ENCODE measurements at regions not wholly inside any gene's neighbourhood (a gene's known extent, or its start where the extent isn't known, plus 50 kb on each side); places are given as distances from the start of the nearest gene placed in this dataset.
A peak's percentile ranks its signal among the peaks of the same experiment; 100 is the strongest.
"Not testable (repeated sequence)": the region's sequence is repeated elsewhere in the genome, so short reads cannot be mapped to it uniquely, and the experiment has no call there.

DNA sequence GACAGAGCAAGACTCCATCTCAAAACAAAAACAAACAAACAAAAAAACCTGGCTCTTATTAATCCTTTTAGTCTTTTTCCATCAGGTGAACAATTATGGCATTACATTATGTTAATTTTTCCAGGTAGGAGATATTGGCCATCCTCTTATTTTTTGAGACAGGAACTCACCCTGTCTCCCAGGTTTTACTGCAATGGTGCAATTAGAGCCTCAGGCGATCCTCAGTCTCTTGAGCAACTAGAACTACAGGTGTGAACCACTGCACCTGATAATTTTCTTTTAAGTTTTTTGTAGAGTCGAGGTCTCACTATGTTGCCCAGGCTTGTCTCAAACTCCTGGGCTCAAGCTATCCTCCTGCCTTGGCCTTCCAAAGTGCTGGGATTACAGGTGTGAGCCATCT lies 732.7 kb upstream of the DEFB115 start:
- not testable (repeated sequence) for H3K4me1 Mint-ChIP-seq; ATAC-seq (replicated peaks); H3K36me3 Mint-ChIP-seq; H3K9me3 Mint-ChIP-seq; DNase-seq; H3K27ac Mint-ChIP-seq; H3K4me3 Mint-ChIP-seq; H3K27me3 Mint-ChIP-seq

- not testable (repeated sequence) for H3K27ac Mint-ChIP-seq; DNase-seq; H3K4me3 Mint-ChIP-seq; ATAC-seq (replicated peaks); H3K9me3 Mint-ChIP-seq; H3K27me3 Mint-ChIP-seq; H3K36me3 Mint-ChIP-seq
- H3K4me1 Mint-ChIP-seq: peaks cover 2 to 11% of the 10 kb centered on the region in 2 donors
These were observed 723.8 kb upstream of the DEFB115 start for GRCh38 chr20:30533653-30534052.

GRCh38 chr20:30537459-30537858 lies 720.0 kb upstream of the DEFB115 start:
- Mint-ChIP-seq H3K4me1 (peaks cover 2 to 11% of the 10 kb centered on the region in 2 donors), H3K4me3 (peak overlapping the region; percentile 61 to 72)
- peak; percentile 65 to 68 for ATAC-seq (replicated peaks)
- H3K9me3 Mint-ChIP-seq, H3K27ac Mint-ChIP-seq, H3K27me3 Mint-ChIP-seq, H3K36me3 Mint-ChIP-seq, DNase-seq: not testable (repeated sequence)

- not testable (repeated sequence) for H3K4me3 Mint-ChIP-seq; H3K36me3 Mint-ChIP-seq; ATAC-seq (replicated peaks); H3K27me3 Mint-ChIP-seq; DNase-seq; H3K27ac Mint-ChIP-seq; H3K9me3 Mint-ChIP-seq; H3K4me1 Mint-ChIP-seq
These were observed 717.0 kb upstream of the DEFB115 start for GRCh38 chr20:30540330-30541069.

GRCh38 chr20:30551236-30551635 lies 706.2 kb upstream of the DEFB115 start:
- not testable (repeated sequence) for H3K36me3 Mint-ChIP-seq; H3K9me3 Mint-ChIP-seq; H3K27ac Mint-ChIP-seq; DNase-seq; H3K27me3 Mint-ChIP-seq; ATAC-seq (replicated peaks); H3K4me3 Mint-ChIP-seq; H3K4me1 Mint-ChIP-seq

GRCh38 chr20:30556797-30557196 lies 700.7 kb upstream of the DEFB115 start:
- not testable (repeated sequence) for H3K27me3 Mint-ChIP-seq; H3K4me1 Mint-ChIP-seq; H3K4me3 Mint-ChIP-seq; H3K27ac Mint-ChIP-seq; H3K36me3 Mint-ChIP-seq; H3K9me3 Mint-ChIP-seq; DNase-seq; ATAC-seq (replicated peaks)

GRCh38 chr20:30565086-30565485 lies 692.4 kb upstream of the DEFB115 start:
- not testable (repeated sequence) for ATAC-seq (replicated peaks); H3K27me3 Mint-ChIP-seq; H3K27ac Mint-ChIP-seq; H3K4me1 Mint-ChIP-seq; H3K4me3 Mint-ChIP-seq; H3K36me3 Mint-ChIP-seq; H3K9me3 Mint-ChIP-seq; DNase-seq

DNA sequence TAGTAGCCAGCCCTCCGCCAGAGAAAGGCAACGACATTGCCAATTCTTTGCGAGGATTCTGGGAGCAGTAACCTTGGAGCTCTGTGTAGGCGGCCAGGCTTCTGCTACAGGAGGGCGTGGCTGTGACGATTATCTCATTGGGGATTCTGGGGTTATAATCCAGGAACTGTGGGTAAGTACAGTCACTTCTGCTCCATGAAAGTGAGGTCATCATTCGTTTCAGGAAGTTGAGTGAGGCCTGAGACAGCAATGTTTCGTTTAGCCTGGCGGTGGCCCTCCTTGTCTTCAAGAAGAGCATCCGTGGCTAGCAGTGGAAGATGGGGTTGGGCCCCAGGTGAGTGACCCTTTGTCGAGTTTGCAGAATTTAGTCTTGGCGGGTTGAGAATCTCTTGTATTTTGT lies 687.6 kb upstream of the DEFB115 start:
- not testable (repeated sequence) for H3K4me1 Mint-ChIP-seq; DNase-seq; H3K36me3 Mint-ChIP-seq; H3K9me3 Mint-ChIP-seq; H3K27ac Mint-ChIP-seq; H3K27me3 Mint-ChIP-seq; ATAC-seq (replicated peaks); H3K4me3 Mint-ChIP-seq

DNA sequence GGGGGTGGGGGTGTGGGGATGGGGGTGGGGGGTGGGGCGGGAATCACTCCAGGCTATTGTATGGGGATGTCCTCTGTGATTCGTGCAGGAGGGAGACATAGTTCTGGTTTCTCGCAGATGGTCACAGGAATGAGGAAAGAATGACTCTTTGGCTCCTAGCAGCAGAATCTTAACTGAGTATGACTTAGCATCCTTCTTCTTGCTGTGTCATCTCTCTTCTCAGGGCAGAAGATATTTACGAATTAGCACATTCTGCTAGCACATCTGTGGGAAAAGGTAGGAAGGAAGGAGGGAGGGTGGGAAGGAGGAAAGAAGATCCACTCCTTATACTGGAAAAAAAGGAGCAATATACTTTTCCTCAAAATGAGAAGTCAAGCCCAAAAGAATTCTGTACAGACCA lies 686.8 kb upstream of the DEFB115 start:
- H3K27me3 Mint-ChIP-seq, H3K9me3 Mint-ChIP-seq: not testable (repeated sequence)

DNA sequence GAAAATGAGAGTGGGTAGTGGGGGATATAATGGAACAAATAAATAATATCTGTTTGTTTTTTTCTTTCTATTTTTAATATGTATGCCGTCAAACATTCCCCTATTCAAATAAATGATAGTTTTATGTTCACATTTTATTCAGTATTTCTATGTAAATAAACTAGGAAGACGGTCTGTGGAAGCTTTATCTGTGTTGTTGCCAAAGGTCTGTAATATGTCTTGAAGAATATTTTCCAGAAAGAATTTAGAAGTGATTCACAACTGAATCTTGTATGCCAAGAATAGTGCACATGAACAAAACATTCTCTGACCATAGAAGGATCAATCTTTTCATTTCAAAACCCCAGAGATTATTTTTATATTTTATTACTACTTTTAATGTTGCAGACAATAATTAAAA lies 683.1 kb upstream of the DEFB115 start:
- H3K36me3 Mint-ChIP-seq; H3K9me3 Mint-ChIP-seq; H3K4me1 Mint-ChIP-seq; H3K27me3 Mint-ChIP-seq; H3K27ac Mint-ChIP-seq; H3K4me3 Mint-ChIP-seq; DNase-seq; ATAC-seq (replicated peaks): not testable (repeated sequence)

More for the DNA sequence above, 686.8 kb upstream of the DEFB115 start:
- not testable (repeated sequence) for DNase-seq; H3K4me3 Mint-ChIP-seq; ATAC-seq (replicated peaks); H3K27ac Mint-ChIP-seq; H3K4me1 Mint-ChIP-seq; H3K36me3 Mint-ChIP-seq

DNA sequence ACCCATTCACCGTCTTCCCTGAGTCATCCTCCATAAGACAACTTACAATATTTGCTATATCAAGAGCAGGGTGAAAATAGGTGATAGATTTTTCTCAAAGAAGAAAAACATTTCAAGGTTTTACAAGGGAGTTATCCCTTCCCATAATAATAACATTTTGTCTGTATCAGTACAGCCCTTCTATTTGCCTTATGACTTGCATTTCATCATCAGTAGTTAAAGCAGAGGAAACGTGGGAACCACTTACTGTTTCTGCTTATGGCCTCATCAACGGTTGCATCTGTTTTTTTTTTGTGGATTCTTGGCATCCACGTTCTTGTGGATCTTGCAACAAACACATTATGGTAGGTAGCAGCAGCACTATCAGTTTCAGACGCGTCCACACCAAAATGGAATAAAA lies 678.4 kb upstream of the DEFB115 start:
- H3K9me3 Mint-ChIP-seq; H3K36me3 Mint-ChIP-seq; H3K4me1 Mint-ChIP-seq; H3K27me3 Mint-ChIP-seq; ATAC-seq (replicated peaks); DNase-seq; H3K4me3 Mint-ChIP-seq; H3K27ac Mint-ChIP-seq: not testable (repeated sequence)

GRCh38 chr20:30579824-30580438 lies 677.5 kb upstream of the DEFB115 start:
- not testable (repeated sequence) for H3K36me3 Mint-ChIP-seq, H3K4me3 Mint-ChIP-seq, H3K9me3 Mint-ChIP-seq, H3K4me1 Mint-ChIP-seq, H3K27me3 Mint-ChIP-seq, DNase-seq, H3K27ac Mint-ChIP-seq
- peak in 1 of 2 donors; percentile 25 for ATAC-seq (replicated peaks)

- not testable (repeated sequence) for ATAC-seq (replicated peaks); H3K36me3 Mint-ChIP-seq; H3K27ac Mint-ChIP-seq; H3K9me3 Mint-ChIP-seq; H3K4me1 Mint-ChIP-seq; H3K4me3 Mint-ChIP-seq; DNase-seq
- H3K27me3 Mint-ChIP-seq: peaks cover 3 to 12% of the 10 kb centered on the region in 2 donors
These were observed 675.6 kb upstream of the DEFB115 start for GRCh38 chr20:30581839-30582238.

DNA sequence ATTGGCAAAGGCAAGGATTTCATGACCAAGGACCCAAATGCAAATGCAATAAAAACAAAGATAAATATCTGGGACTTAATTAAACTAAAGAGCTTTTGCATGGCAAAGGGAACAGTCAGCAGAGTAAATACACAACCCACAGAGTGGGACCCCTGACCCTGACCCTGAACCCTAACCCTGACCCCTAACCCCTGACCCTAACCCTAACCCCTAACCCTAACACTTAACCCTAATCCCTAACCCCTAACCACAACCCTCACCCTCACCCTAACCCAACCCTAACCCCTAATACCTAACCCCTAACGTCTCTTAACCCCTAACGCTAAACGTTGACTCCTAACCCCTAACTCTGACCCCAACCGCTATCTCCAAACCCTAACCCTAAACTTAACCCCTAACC lies 673.1 kb upstream of the DEFB115 start:
- not testable (repeated sequence) for H3K9me3 Mint-ChIP-seq; H3K36me3 Mint-ChIP-seq; DNase-seq; ATAC-seq (replicated peaks); H3K4me3 Mint-ChIP-seq; H3K27ac Mint-ChIP-seq; H3K4me1 Mint-ChIP-seq
- H3K27me3 Mint-ChIP-seq: peaks cover 3 to 16% of the 10 kb centered on the region in 2 donors

DNA sequence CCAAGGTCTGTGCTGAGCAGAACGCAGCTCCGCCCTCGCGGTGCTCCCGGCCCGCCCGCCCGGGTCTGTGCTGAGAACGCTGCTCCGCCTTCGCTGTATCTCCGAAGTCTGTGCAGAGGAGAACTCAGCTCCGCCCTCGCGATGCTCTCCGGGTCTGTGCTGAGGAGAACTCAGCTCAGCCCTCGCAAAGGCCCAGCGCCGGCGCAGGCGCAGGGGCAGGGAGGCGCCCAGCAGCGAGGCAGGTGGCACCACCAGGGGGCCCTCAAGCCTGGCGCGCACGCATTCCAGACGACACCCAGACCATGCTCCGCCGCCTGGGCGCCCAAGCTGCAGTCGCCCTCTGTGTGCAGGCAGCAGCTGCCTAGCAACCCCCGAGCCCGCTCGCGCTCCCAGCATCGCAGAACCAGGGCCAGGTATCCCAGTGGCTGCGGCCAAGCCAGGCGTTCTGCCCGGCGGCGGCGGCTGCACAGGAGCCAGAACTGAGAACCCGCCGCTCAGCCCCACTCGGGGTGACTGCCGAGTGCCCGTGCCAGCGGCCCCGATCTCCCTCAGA lies 672.1 kb upstream of the DEFB115 start:
- peaks cover 3 to 11% of the 10 kb centered on the region in 2 donors for H3K27me3 Mint-ChIP-seq
- not testable (repeated sequence) for H3K36me3 Mint-ChIP-seq, DNase-seq, H3K9me3 Mint-ChIP-seq, H3K4me3 Mint-ChIP-seq, H3K4me1 Mint-ChIP-seq, H3K27ac Mint-ChIP-seq
- peak in 1 of 2 donors; percentile 93 for ATAC-seq (replicated peaks)

All from stimulated activated naive B cell treated with anti-CD40 and anti-IgM and Interleukin-4, amounts not matched to agents 10 μg/mL and 1 μg/mL and 100 μg/mL, for 72 hours (primary cell).